ENCODE measurements at regions not wholly inside any gene's neighbourhood (a gene's known extent, or its start where the extent isn't known, plus 50 kb on each side); places are given as distances from the start of the nearest gene placed in this dataset.

GRCh38 chr18:34959989-34960388 is 81.2 kb upstream of the MAPRE2 start:
- no peaks in the 10 kb centered on the region for H3K36me3 ChIP-seq (ENCODE audit: control insufficient read depth in 2 of 2, insufficient read depth in 2 of 2, low read length in 2 of 2)
- no peak overlapping the region for H3K27ac ChIP-seq (ENCODE audit: low read length)
- no peak overlapping the region for H3K9ac ChIP-seq (ENCODE audit: low read length in 2 of 2)
- H3K4me3 ChIP-seq (ENCODE audit: low read length in 2 of 2), result no peak overlapping the region
- H3K4me1 ChIP-seq (ENCODE audit: control insufficient read depth, insufficient read depth, low read length), result no peaks in the 10 kb centered on the region
- H3K27me3 ChIP-seq (ENCODE audit: control insufficient read depth in 1 of 2, insufficient read depth in 2 of 2, low read length in 2 of 2), result no peaks in the 10 kb centered on the region
- H3K9me3 ChIP-seq (ENCODE audit: control insufficient read depth in 2 of 2, low read length in 2 of 2), result no peaks in the 10 kb centered on the region

GRCh38 chr18:34965108-34965507 is 76.1 kb upstream of the MAPRE2 start:
- H3K27me3 ChIP-seq (ENCODE audit: control insufficient read depth in 1 of 2, insufficient read depth in 2 of 2, low read length in 2 of 2), result no peaks in the 10 kb centered on the region
- no peaks in the 10 kb centered on the region for H3K9me3 ChIP-seq (ENCODE audit: control insufficient read depth in 2 of 2, low read length in 2 of 2)
- no peak overlapping the region for H3K27ac ChIP-seq (ENCODE audit: low read length)
- no peak overlapping the region for H3K9ac ChIP-seq (ENCODE audit: low read length in 2 of 2)
- no peaks in the 10 kb centered on the region for H3K36me3 ChIP-seq (ENCODE audit: control insufficient read depth in 2 of 2, insufficient read depth in 2 of 2, low read length in 2 of 2)
- H3K4me3 ChIP-seq (ENCODE audit: low read length in 2 of 2), result no peak overlapping the region
- no peaks in the 10 kb centered on the region for H3K4me1 ChIP-seq (ENCODE audit: control insufficient read depth, insufficient read depth, low read length)

- H3K27me3 ChIP-seq (ENCODE audit: control insufficient read depth in 1 of 2, insufficient read depth in 2 of 2, low read length in 2 of 2), result no peaks in the 10 kb centered on the region
- H3K9ac ChIP-seq (ENCODE audit: low read length in 2 of 2), result no peak overlapping the region
- H3K4me1 ChIP-seq (ENCODE audit: control insufficient read depth, insufficient read depth, low read length), result no peaks in the 10 kb centered on the region
- H3K4me3 ChIP-seq (ENCODE audit: low read length in 2 of 2), result no peak overlapping the region
- H3K36me3 ChIP-seq (ENCODE audit: control insufficient read depth in 2 of 2, insufficient read depth in 2 of 2, low read length in 2 of 2), result no peaks in the 10 kb centered on the region
- H3K9me3 ChIP-seq (ENCODE audit: control insufficient read depth in 2 of 2, low read length in 2 of 2), result no peaks in the 10 kb centered on the region
- no peak overlapping the region for H3K27ac ChIP-seq (ENCODE audit: low read length)
Measured at GRCh38 chr18:34965566-34965965, 75.6 kb upstream of the MAPRE2 start.

- H3K4me1 ChIP-seq (ENCODE audit: control insufficient read depth, insufficient read depth, low read length), result no peaks in the 10 kb centered on the region
- H3K27me3 ChIP-seq (ENCODE audit: control insufficient read depth in 1 of 2, insufficient read depth in 2 of 2, low read length in 2 of 2), result no peaks in the 10 kb centered on the region
- no peak overlapping the region for H3K4me3 ChIP-seq (ENCODE audit: low read length in 2 of 2)
- H3K27ac ChIP-seq (ENCODE audit: low read length), result no peak overlapping the region
- H3K9me3 ChIP-seq (ENCODE audit: control insufficient read depth in 2 of 2, low read length in 2 of 2), result no peaks in the 10 kb centered on the region
- no peak overlapping the region for H3K9ac ChIP-seq (ENCODE audit: low read length in 2 of 2)
- no peaks in the 10 kb centered on the region for H3K36me3 ChIP-seq (ENCODE audit: control insufficient read depth in 2 of 2, insufficient read depth in 2 of 2, low read length in 2 of 2)
Measured at GRCh38 chr18:34970106-34970505, 71.1 kb upstream of the MAPRE2 start.

- Histone ChIP-seq H3K27ac (ENCODE audit: low read length) (no peak overlapping the region), H3K9ac (ENCODE audit: low read length in 2 of 2) (no peak overlapping the region), H3K27me3 (ENCODE audit: control insufficient read depth in 1 of 2, insufficient read depth in 2 of 2, low read length in 2 of 2) (no peaks in the 10 kb centered on the region), H3K4me1 (ENCODE audit: control insufficient read depth, insufficient read depth, low read length) (peaks cover 3% of the 10 kb centered on the region), H3K9me3 (ENCODE audit: control insufficient read depth in 2 of 2, low read length in 2 of 2) (no peaks in the 10 kb centered on the region), H3K36me3 (ENCODE audit: control insufficient read depth in 2 of 2, insufficient read depth in 2 of 2, low read length in 2 of 2) (no peaks in the 10 kb centered on the region), H3K4me3 (ENCODE audit: low read length in 2 of 2) (no peak overlapping the region)
Measured at GRCh38 chr18:34971313-34971712, 69.9 kb upstream of the MAPRE2 start.

- no peak overlapping the region for H3K4me3 ChIP-seq (ENCODE audit: low read length in 2 of 2)
- H3K4me1 ChIP-seq (ENCODE audit: control insufficient read depth, insufficient read depth, low read length), result peaks cover 15% of the 10 kb centered on the region
- no peaks in the 10 kb centered on the region for H3K9me3 ChIP-seq (ENCODE audit: control insufficient read depth in 2 of 2, low read length in 2 of 2)
- no peak overlapping the region for H3K27ac ChIP-seq (ENCODE audit: low read length)
- H3K27me3 ChIP-seq (ENCODE audit: control insufficient read depth in 1 of 2, insufficient read depth in 2 of 2, low read length in 2 of 2), result no peaks in the 10 kb centered on the region
- no peak overlapping the region for H3K9ac ChIP-seq (ENCODE audit: low read length in 2 of 2)
- H3K36me3 ChIP-seq (ENCODE audit: control insufficient read depth in 2 of 2, insufficient read depth in 2 of 2, low read length in 2 of 2), result no peaks in the 10 kb centered on the region
Measured at GRCh38 chr18:34972765-34973414, 68.3 kb upstream of the MAPRE2 start.

- no peak overlapping the region for H3K9ac ChIP-seq (ENCODE audit: low read length in 2 of 2)
- no peaks in the 10 kb centered on the region for H3K9me3 ChIP-seq (ENCODE audit: control insufficient read depth in 2 of 2, low read length in 2 of 2)
- H3K4me3 ChIP-seq (ENCODE audit: low read length in 2 of 2), result peak overlapping the region; percentile 88 to 89
- no peak overlapping the region for H3K27ac ChIP-seq (ENCODE audit: low read length)
- H3K36me3 ChIP-seq (ENCODE audit: control insufficient read depth in 2 of 2, insufficient read depth in 2 of 2, low read length in 2 of 2), result no peaks in the 10 kb centered on the region
- H3K4me1 ChIP-seq (ENCODE audit: control insufficient read depth, insufficient read depth, low read length), result peaks cover 26% of the 10 kb centered on the region
- no peaks in the 10 kb centered on the region for H3K27me3 ChIP-seq (ENCODE audit: control insufficient read depth in 1 of 2, insufficient read depth in 2 of 2, low read length in 2 of 2)
Measured at GRCh38 chr18:34976123-34976522, 65.1 kb upstream of the MAPRE2 start.

GRCh38 chr18:34976534-34976898 is 64.7 kb upstream of the MAPRE2 start:
- H3K36me3 ChIP-seq (ENCODE audit: control insufficient read depth in 2 of 2, insufficient read depth in 2 of 2, low read length in 2 of 2), result no peaks in the 10 kb centered on the region
- no peaks in the 10 kb centered on the region for H3K9me3 ChIP-seq (ENCODE audit: control insufficient read depth in 2 of 2, low read length in 2 of 2)
- H3K9ac ChIP-seq (ENCODE audit: low read length in 2 of 2), result peak overlapping the region in 1 of 2 donors; percentile 7
- H3K4me1 ChIP-seq (ENCODE audit: control insufficient read depth, insufficient read depth, low read length), result peaks cover 26% of the 10 kb centered on the region
- no peak overlapping the region for H3K27ac ChIP-seq (ENCODE audit: low read length)
- peak overlapping the region; percentile 88 to 89 for H3K4me3 ChIP-seq (ENCODE audit: low read length in 2 of 2)
- no peaks in the 10 kb centered on the region for H3K27me3 ChIP-seq (ENCODE audit: control insufficient read depth in 1 of 2, insufficient read depth in 2 of 2, low read length in 2 of 2)

GRCh38 chr18:34976899-34977837 is 64.0 kb upstream of the MAPRE2 start:
- Histone ChIP-seq H3K9me3 (ENCODE audit: control insufficient read depth in 2 of 2, low read length in 2 of 2) (no peaks in the 10 kb centered on the region), H3K36me3 (ENCODE audit: control insufficient read depth in 2 of 2, insufficient read depth in 2 of 2, low read length in 2 of 2) (no peaks in the 10 kb centered on the region), H3K4me1 (ENCODE audit: control insufficient read depth, insufficient read depth, low read length) (peaks cover 26% of the 10 kb centered on the region), H3K27ac (ENCODE audit: low read length) (no peak overlapping the region), H3K9ac (ENCODE audit: low read length in 2 of 2) (peak overlapping the region; percentile 39 to 51), H3K4me3 (ENCODE audit: low read length in 2 of 2) (peak overlapping the region; percentile 88 to 89), H3K27me3 (ENCODE audit: control insufficient read depth in 1 of 2, insufficient read depth in 2 of 2, low read length in 2 of 2) (no peaks in the 10 kb centered on the region)

GRCh38 chr18:34977838-34978532 is 63.2 kb upstream of the MAPRE2 start:
- H3K27ac ChIP-seq (ENCODE audit: low read length), result no peak overlapping the region
- no peaks in the 10 kb centered on the region for H3K36me3 ChIP-seq (ENCODE audit: control insufficient read depth in 2 of 2, insufficient read depth in 2 of 2, low read length in 2 of 2)
- H3K4me1 ChIP-seq (ENCODE audit: control insufficient read depth, insufficient read depth, low read length), result peaks cover 26% of the 10 kb centered on the region
- no peaks in the 10 kb centered on the region for H3K9me3 ChIP-seq (ENCODE audit: control insufficient read depth in 2 of 2, low read length in 2 of 2)
- H3K9ac ChIP-seq (ENCODE audit: low read length in 2 of 2), result peak overlapping the region; percentile 39 to 51
- H3K27me3 ChIP-seq (ENCODE audit: control insufficient read depth in 1 of 2, insufficient read depth in 2 of 2, low read length in 2 of 2), result no peaks in the 10 kb centered on the region
- peak overlapping the region; percentile 88 to 89 for H3K4me3 ChIP-seq (ENCODE audit: low read length in 2 of 2)

Data from stomach smooth muscle (tissue), 2 donors.